Left ventricle myocardium inferior (tissue), 1 donor: ENCODE measurements at regions not wholly inside any gene's neighbourhood (a gene's known extent, or its start where the extent isn't known, plus 50 kb on each side); places are given as distances from the start of the nearest gene placed in this dataset.

Source experiments
- DNase-seq: peaks from one replicate; pipeline ENCODE4 v3.0.0-alpha.2; 2020
- H3K27ac ChIP-seq: fragments of 200-600 bp; replicated peaks from 2 replicates; pipeline ENCODE4 v1.8.0; 2021
- H3K27me3 ChIP-seq: fragments of 200-600 bp; 2 replicates; pipeline ENCODE4 v1.8.0; 2021; ENCODE audit warnings: low read depth
- H3K36me3 ChIP-seq: fragments of 200-600 bp; 2 replicates; pipeline ENCODE4 v1.8.0; 2021
- H3K4me1 ChIP-seq: fragments of 200-600 bp; 2 replicates; pipeline ENCODE4 v1.8.0; 2021
- H3K4me3 ChIP-seq: fragments of 200-600 bp; 2 replicates; pipeline ENCODE4 v1.8.0; 2021; ENCODE audit warnings: mild to moderate bottlenecking, moderate library complexity
- H3K9me3 ChIP-seq: fragments of 200-600 bp; replicated peaks from 2 replicates; pipeline ENCODE4 v1.8.0; 2021
- CTCF ChIP-seq: fragments of 200-600 bp; IDR thresholded peaks from 2 replicates; pipeline ENCODE4 v1.8.0; 2021; ENCODE audit warnings: antibody characterized with exemption, mild to moderate bottlenecking, borderline replicate concordance
- intact Hi-C: fragments of 100-400 bp; cut with micrococcal nuclease; formaldehyde crosslinking; loops from one replicate; pipeline ENCODE4 v1.11.0; 2022
- donor health status: DM: no; HTN: yes; CAD: no; lungs with severe emphysema.

- no peaks in the 10 kb centered on the region for H3K36me3 ChIP-seq
- no peaks in the 10 kb centered on the region for H3K9me3 ChIP-seq
- intact Hi-C loops = loop anchor here (10.0 kb wide), 2 partner anchors 65 to 1575 kb away; no protein-coding TSS in a partner anchor
- H3K4me3 ChIP-seq = no peak overlapping the region
- H3K4me1 ChIP-seq = no peaks in the 10 kb centered on the region
- DNase-seq = no peak
- H3K27me3 ChIP-seq = peaks cover 51% of the 10 kb centered on the region
- H3K27ac ChIP-seq = no peak overlapping the region
- TF ChIP-seq CTCF = no peak
Measured at GRCh38 chr20:9969626-9970025, 65.2 kb upstream of the ANKEF1 start.

- Histone ChIP-seq H3K27ac (no peak overlapping the region), H3K9me3 (no peaks in the 10 kb centered on the region), H3K4me1 (no peaks in the 10 kb centered on the region), H3K27me3 (peaks cover 67% of the 10 kb centered on the region), H3K4me3 (no peak overlapping the region), H3K36me3 (no peaks in the 10 kb centered on the region)
- DNase-seq = no peak
- intact Hi-C loops = loop anchor here (10.0 kb wide), 1 partner anchor 63 kb away; no protein-coding TSS in a partner anchor
- TF ChIP-seq CTCF = no peak
Measured at GRCh38 chr20:9968015-9968414, 66.8 kb upstream of the ANKEF1 start.

- no peak overlapping the region for H3K4me3 ChIP-seq
Measured at GRCh38 chr20:9966966-9967365, 67.8 kb upstream of the ANKEF1 start.

GRCh38 chr20:9963029-9963428 is 71.8 kb upstream of the ANKEF1 start:
- Histone ChIP-seq H3K9me3 (no peaks in the 10 kb centered on the region), H3K27me3 (peaks cover 48% of the 10 kb centered on the region), H3K27ac (no peak overlapping the region), H3K4me3 (no peak overlapping the region), H3K36me3 (no peaks in the 10 kb centered on the region), H3K4me1 (no peaks in the 10 kb centered on the region)
- TF ChIP-seq CTCF = no peak
- DNase-seq = no peak
- intact Hi-C loops = loop anchor here (10.0 kb wide), 1 partner anchor 58 kb away; no protein-coding TSS in a partner anchor

More at GRCh38 chr20:9966966-9967365, 67.8 kb upstream of the ANKEF1 start:
- Histone ChIP-seq H3K27me3 (peaks cover 72% of the 10 kb centered on the region), H3K4me1 (no peaks in the 10 kb centered on the region), H3K36me3 (no peaks in the 10 kb centered on the region), H3K27ac (no peak overlapping the region), H3K9me3 (no peaks in the 10 kb centered on the region)
- no peak for DNase-seq
- intact Hi-C loops = loop anchor here (10.0 kb wide), 1 partner anchor 62 kb away; no protein-coding TSS in a partner anchor
- TF ChIP-seq CTCF = no peak

GRCh38 chr20:9958693-9959092 is 76.1 kb upstream of the ANKEF1 start:
- H3K4me1 ChIP-seq = no peaks in the 10 kb centered on the region
- no peak overlapping the region for H3K4me3 ChIP-seq
- intact Hi-C loops = no loop called here
- no peaks in the 10 kb centered on the region for H3K9me3 ChIP-seq
- H3K36me3 ChIP-seq = no peaks in the 10 kb centered on the region
- peaks cover 18% of the 10 kb centered on the region for H3K27me3 ChIP-seq
- no peak for DNase-seq
- no peak overlapping the region for H3K27ac ChIP-seq
- TF ChIP-seq CTCF = no peak
